Prostate gland (tissue), 2 donors: ENCODE measurements at regions not wholly inside any gene's neighbourhood (a gene's known extent, or its start where the extent isn't known, plus 50 kb on each side); places are given as distances from the start of the nearest gene placed in this dataset.
"Not testable (repeated sequence)": the region's sequence is repeated elsewhere in the genome, so short reads cannot be mapped to it uniquely, and the experiment has no call there.

Experiments used
- DNase-seq: peaks from one replicate; pipeline ENCODE4 v3.0.0-alpha.2; 2019; ENCODE audit warnings: low spot score
- H3K27ac ChIP-seq, 2 donors: fragments of 200-600 bp; sonication (generic); 2 replicates each; pipeline ENCODE4 v1.5.1; 2017 to 2019
- H3K27me3 ChIP-seq: fragments of 200-600 bp; sonication (generic); replicated peaks from 2 replicates; pipeline ENCODE4 v1.5.1; 2019; ENCODE audit not compliant: insufficient read depth
- H3K36me3 ChIP-seq, 2 donors: fragments of 200-600 bp; sonication (generic); 1 replicate in 1 of 2; 2 replicates in 1 of 2; pipeline versions ENCODE4 v1.5.1 to v1.8.1; 2017 to 2019
- H3K4me1 ChIP-seq: fragments of 200-600 bp; sonication (generic); replicated peaks from 2 replicates; pipeline ENCODE4 v1.5.1; 2019
- H3K4me3 ChIP-seq, 2 donors: fragments of 200-600 bp; sonication (generic); 2 replicates each; pipeline ENCODE4 v1.5.1; 2017 to 2019
- H3K9me3 ChIP-seq: fragments of 200-600 bp; sonication (generic); 2 replicates; pipeline ENCODE4 v1.5.1; 2017
- CTCF ChIP-seq, 4 experiments: fragments of 200-600 bp in 2 of 4; fragments of 450-650 bp in 2 of 4; sonication (generic) in 2 of 4; IDR thresholded peaks; 1 replicate in 3 of 4; 2 replicates in 1 of 4; pipeline ENCODE4 v1.5.1; 2016 to 2019; ENCODE audit warnings: antibody characterized with exemption in 4 of 4, mild to moderate bottlenecking in 2 of 4, moderate library complexity in 2 of 4
- POLR2A ChIP-seq: fragments of 450-650 bp; IDR thresholded peaks from one replicate; pipeline ENCODE4 v1.6.1; 2016; ENCODE audit warnings: antibody characterized with exemption, mild to moderate bottlenecking
- POLR2AphosphoS5 ChIP-seq: sonication (generic); formaldehyde crosslinking; IDR thresholded peaks from one replicate; pipeline ENCODE4 v1.6.1; 2017; ENCODE audit warnings: antibody characterized with exemption
- WGBS: methylation state at CpG from one replicate; pipeline ENCODE4 v1.1.5; 2018; 5-methylcytosine and 5-hydroxymethylcytosine counted together
- intact Hi-C: fragments of 100-400 bp; cut with DNase I; formaldehyde crosslinking; loops from one replicate; pipeline ENCODE4 v1.14.2; 2022
- small RNA-seq, 2 donors: library from RNA; depleted of rRNA; stranded (forward); fragments of <200 nt; gene quantifications; one replicate each; pipeline ENCODE3, GENCODE V24; 2016

- no peak overlapping the region for H3K27ac ChIP-seq
- WGBS, result 79% methylated on average over 2 of the region's 2 CpGs
- intact Hi-C loops, result no loop called here
Measured at GRCh38 chr4:189874591-189874990, 66.1 kb upstream of the FRG1 start.

GRCh38 chr4:189881190-189881589 lies 59.5 kb upstream of the FRG1 start:
- H3K27ac ChIP-seq, H3K9me3 ChIP-seq, H3K27me3 ChIP-seq, H3K4me1 ChIP-seq, H3K4me3 ChIP-seq, H3K36me3 ChIP-seq, intact Hi-C loops: not testable (repeated sequence)
- peak; percentile 18 for DNase-seq
- 92% methylated on average over 15 of the region's 15 CpGs for WGBS

More at GRCh38 chr4:189874591-189874990, 66.1 kb upstream of the FRG1 start:
- no peaks in the 10 kb centered on the region for H3K4me1 ChIP-seq
- H3K36me3 ChIP-seq, result no peaks in the 10 kb centered on the region
- TF ChIP-seq POLR2AphosphoS5 (no peak), CTCF (IDR thresholded peaks at IDR 0.05) (no peak), POLR2A (no peak)
- no peak for DNase-seq
- no peaks in the 10 kb centered on the region for H3K27me3 ChIP-seq
- H3K9me3 ChIP-seq, result no peaks in the 10 kb centered on the region
- H3K4me3 ChIP-seq, result no peak overlapping the region

GRCh38 chr4:189888407-189888806 lies 52.3 kb upstream of the FRG1 start:
- DNase-seq, H3K27me3 ChIP-seq, H3K4me3 ChIP-seq, H3K36me3 ChIP-seq, H3K27ac ChIP-seq, intact Hi-C loops, H3K9me3 ChIP-seq, H3K4me1 ChIP-seq: not testable (repeated sequence)
- 90% methylated on average over 4 of the region's 4 CpGs for WGBS

Small RNA genes in the stretch of these regions (small RNA-seq; reads per million reads assigned to genes)
- gene RNU1-51P, result 0 reads per million in 2 donors
- gene RNU7-192P, result 0 reads per million in 2 donors
